KBM-7 (cell line): ENCODE measurements at regions not wholly inside any gene's neighbourhood (a gene's known extent, or its start where the extent isn't known, plus 50 kb on each side); places are given as distances from the start of the nearest gene placed in this dataset.

Experiments
- DNase-seq: peaks from one replicate; pipeline ENCODE4 v3.0.0-alpha.2; 2015
- in situ Hi-C: fragments of 300-500 bp; cut with MboI; formaldehyde crosslinking; loops from 2 replicates; pipeline ENCODE4 v1.14.3; 2020; ENCODE audit warnings: low sequenced_read_pairs, low pct_unique_long_range_greater_than_20kb, mixed read lengths

DNA sequence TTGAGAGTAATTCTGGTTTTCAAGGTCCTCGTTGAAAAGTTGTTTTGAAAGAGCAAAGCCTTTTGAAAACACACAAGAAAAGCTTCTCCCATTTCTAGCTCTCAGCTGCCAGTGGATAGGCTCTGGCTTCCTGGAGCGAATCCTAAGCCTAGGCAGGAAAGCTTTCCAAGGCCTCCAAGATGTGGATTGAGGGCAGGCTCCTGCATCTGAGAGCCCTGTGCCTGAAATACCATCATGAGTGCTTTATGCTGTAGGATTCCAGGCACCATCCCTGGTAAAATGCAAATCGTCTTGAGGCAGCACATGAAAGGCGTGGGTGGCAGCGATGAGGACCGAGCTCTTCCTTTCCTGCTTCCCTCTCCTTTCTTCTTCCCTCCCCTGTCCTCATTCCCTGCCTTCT, 60.7 kb upstream of the CORO2B start:
- in situ Hi-C loops: no loop called here
- DNase-seq: no peak

DNA sequence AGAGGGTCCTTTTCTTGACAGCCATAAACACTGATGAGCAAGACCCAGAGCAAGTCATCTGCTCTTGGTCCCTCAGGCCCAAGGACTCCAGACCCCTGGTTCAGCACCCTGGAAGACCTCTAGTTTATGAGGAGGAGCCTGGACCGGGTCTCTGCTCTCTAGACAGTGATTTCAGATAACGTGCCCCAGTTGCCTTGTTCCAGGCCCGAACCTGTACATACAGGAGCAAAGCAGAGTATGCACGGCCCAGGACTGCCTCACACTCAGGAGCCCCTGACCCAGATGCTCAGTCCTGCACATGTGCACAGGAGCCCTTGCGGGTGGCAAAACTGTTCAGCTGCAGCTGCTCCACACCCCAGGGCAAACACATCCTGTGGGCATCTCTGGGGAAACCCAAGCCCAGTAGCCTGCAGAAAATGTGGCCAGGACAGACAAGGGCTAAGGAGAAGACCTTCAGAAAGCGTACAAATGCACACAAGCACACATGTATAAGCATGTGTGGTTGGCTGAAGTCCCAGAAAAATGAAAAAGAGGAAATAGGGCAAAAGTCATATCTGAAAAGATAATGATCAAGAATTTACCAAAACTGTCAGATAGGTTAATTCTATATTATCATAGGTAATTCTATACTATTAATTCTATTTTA, 59.9 kb upstream of the CORO2B start:
- in situ Hi-C loops: no loop called here
- DNase-seq: peak; percentile 71

DNA sequence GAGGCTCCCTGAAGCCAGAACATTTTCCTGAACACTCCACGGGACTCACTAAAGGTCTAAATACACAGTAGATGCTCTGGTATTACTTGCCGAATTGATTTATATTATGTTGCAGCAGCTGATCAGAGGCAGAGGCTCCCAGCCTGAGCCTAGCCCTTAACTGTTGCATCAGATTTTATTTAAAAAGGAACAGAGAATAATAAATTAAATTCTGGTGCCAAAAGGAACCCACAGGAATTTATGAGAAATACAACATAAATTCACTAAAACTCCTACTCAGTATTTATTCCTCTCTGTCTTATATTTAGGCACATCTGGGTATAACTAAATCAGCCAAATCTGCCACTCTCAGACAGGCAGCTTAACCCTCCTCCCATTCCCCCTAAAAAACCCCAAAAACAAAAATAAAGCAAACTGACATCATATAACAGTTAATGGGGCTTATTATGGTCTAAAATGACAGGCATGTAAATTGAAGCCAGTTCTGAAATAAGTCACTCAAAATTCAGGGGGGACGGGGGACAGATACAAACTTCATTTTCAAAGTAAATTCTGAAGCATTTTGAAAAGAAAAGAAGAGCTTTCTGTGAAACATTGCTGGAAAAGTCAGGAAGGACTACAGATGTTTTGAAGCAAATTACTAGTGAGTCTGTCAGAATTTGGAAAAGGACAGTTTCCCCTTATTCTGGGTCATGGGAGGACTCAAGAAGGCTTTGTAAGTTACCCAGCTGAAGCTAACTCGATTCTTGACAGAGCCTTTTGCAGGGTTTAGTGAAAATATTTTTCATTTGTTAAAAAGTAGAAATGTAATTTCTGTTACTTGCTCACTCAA, 53.8 kb upstream of the CORO2B start:
- in situ Hi-C loops: no loop called here
- DNase-seq: no peak

DNA sequence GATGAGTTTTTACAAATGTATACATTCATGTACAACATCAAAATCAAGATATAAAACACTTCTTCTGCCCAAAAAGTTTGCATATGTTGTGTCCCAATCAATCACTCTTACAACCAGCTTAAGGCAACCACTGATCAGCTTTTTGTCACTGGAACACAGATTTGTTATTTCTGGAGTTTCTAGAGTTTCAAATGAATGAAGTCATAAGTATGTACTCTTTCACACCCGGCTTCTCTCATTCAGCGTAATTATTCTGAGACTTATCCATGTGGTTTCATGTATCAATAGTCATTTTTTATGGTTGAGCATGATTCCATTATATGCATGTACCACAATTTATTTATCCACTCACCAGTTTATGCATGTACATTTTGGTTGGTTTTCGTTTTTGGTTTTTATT, 53.0 kb upstream of the CORO2B start:
- no peak for DNase-seq
- in situ Hi-C loops: no loop called here

DNA sequence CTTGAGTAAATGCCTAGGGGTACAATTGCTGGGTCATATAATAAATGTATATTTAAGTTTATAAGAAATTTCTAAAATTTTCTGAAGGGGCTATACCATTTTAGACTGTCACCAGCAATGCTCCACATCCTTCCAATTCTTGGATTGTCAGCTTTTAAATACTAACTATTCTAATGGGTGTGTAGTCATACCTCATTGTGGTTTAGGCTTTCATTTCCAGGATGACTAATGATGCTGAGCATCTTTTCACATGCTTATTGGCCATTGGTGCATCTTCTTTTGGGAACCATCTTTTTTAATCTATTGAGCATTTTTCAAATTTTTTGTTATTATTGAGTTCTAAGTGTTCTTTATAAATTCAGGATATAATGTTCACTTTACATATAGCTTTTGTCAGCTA, 52.5 kb upstream of the CORO2B start:
- no peak for DNase-seq
- in situ Hi-C loops: no loop called here

DNA sequence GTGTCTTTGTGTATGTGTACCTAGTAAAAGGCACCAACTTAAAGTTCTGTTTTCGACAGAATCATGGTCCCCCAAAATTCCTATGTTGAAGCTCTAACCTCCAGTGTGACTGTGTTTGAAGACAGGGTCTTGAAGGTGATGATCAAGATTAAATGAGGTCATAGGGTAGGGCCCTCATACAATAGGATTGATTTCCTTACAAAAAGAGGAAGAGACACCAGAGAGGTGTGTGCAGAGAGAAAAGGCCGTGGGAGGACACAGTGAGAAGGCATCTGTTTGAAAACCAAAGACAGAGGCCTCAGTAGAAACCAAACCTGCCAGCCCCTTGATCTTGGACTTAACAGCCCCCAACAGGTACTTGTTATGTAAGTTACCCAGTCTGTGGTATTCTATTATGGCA, 52.0 kb upstream of the CORO2B start:
- DNase-seq: peak; percentile 80
- in situ Hi-C loops: no loop called here

DNA sequence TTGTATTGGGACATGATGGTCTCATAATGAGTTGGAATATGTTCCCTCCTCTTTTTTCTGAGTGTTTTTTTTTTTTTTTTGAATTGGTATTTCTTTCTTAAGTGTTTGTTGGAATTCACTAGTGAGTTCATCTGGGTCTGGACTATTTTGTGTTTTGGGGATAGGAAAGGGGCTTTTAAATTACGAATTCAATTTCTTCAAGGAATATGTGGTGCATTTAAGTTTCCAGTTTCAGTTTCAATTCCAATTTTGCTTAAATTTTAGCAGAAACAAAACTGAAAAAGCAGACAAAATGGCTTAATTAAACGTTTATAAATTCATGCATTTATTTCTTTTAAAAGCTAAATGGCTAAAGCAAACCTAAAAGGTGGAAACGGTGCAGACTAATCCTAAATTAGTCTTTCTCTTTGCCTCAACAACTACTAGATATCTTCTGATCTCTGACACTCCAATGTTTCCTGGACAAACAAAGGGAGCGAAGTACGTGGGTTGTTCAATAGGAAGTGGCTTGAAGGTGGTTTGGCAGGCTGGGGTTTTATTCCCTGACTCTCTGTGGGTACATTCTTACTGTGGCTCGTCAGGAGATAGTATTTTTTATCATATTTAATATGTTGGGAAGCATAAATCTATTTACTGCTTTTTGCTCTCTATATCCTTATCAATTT, 50.0 kb upstream of the CORO2B start:
- DNase-seq: peak; percentile 50
- in situ Hi-C loops: no loop called here
